WERI-Rb-1 (cell line): ENCODE measurements at regions not wholly inside any gene's neighbourhood (a gene's known extent, or its start where the extent isn't known, plus 50 kb on each side); places are given as distances from the start of the nearest gene placed in this dataset.
A peak's percentile ranks its signal among the peaks of the same experiment; 100 is the strongest.
"Not testable (repeated sequence)": the region's sequence is repeated elsewhere in the genome, so short reads cannot be mapped to it uniquely, and the experiment has no call there.

Experiments used
- DNase-seq: peaks from one replicate; pipeline ENCODE4 v3.0.0-alpha.2; 2020
- H3K27ac ChIP-seq: fragments of 250-450 bp; sonication (Bioruptor Pico); 2 replicates; pipeline ENCODE4 v1.5.1; 2020; ENCODE audit warnings: mild to moderate bottlenecking, moderate library complexity
- H3K27me3 ChIP-seq: fragments of 250-450 bp; sonication (Bioruptor Pico); 2 replicates; pipeline ENCODE4 v1.5.1; 2021; ENCODE audit warnings: mild to moderate bottlenecking, low read depth, moderate library complexity; ENCODE audit not compliant: insufficient read depth, severe bottlenecking
- H3K36me3 ChIP-seq: fragments of 250-450 bp; sonication (Bioruptor Pico); 2 replicates; pipeline ENCODE4 v1.5.1; 2020; ENCODE audit warnings: mild to moderate bottlenecking, moderate library complexity
- H3K4me3 ChIP-seq: 2 replicates; pipeline ENCODE4 v1.5.1; 2011; ENCODE audit warnings: low read depth, mild to moderate bottlenecking, control low read depth, low read length
- H3K9me3 ChIP-seq: fragments of 250-450 bp; sonication (Bioruptor Pico); 2 replicates; pipeline ENCODE4 v1.5.1; 2021; ENCODE audit warnings: mild to moderate bottlenecking, moderate library complexity; ENCODE audit not compliant: severe bottlenecking
- CTCF ChIP-seq: IDR thresholded peaks from 2 replicates; pipeline ENCODE4 v1.5.1; 2011; ENCODE audit warnings: low read depth, mild to moderate bottlenecking, control low read depth, inconsistent platforms, low read length

- Histone ChIP-seq H3K4me3 (no peak overlapping the region), H3K27me3 (no peaks in the 10 kb centered on the region), H3K27ac (no peak overlapping the region), H3K9me3 (no peaks in the 10 kb centered on the region), H3K36me3 (no peaks in the 10 kb centered on the region)
- no peak for TF ChIP-seq CTCF
- DNase-seq: no peak
These were observed 1164.7 kb downstream of the FAM181B start for GRCh38 chr11:81568918-81569317.

- no peak overlapping the region for H3K4me3 ChIP-seq
- DNase-seq: no peak
- TF ChIP-seq CTCF: no peak
These were observed 1185.5 kb downstream of the FAM181B start for GRCh38 chr11:81548123-81548522.

GRCh38 chr11:81539806-81540205 lies 1193.9 kb downstream of the FAM181B start:
- DNase-seq: peak; percentile 9
- not testable (repeated sequence) for H3K27ac ChIP-seq, H3K27me3 ChIP-seq, H3K4me3 ChIP-seq, H3K36me3 ChIP-seq, H3K9me3 ChIP-seq

More at GRCh38 chr11:81548123-81548522, 1185.5 kb downstream of the FAM181B start:
- Histone ChIP-seq H3K9me3 (no peaks in the 10 kb centered on the region), H3K36me3 (no peaks in the 10 kb centered on the region), H3K27ac (no peak overlapping the region), H3K27me3 (no peaks in the 10 kb centered on the region)

- TF ChIP-seq CTCF: no peak
- no peak for DNase-seq
- no peaks in the 10 kb centered on the region for H3K27me3 ChIP-seq
- no peaks in the 10 kb centered on the region for H3K9me3 ChIP-seq
- no peaks in the 10 kb centered on the region for H3K36me3 ChIP-seq
- no peak overlapping the region for H3K27ac ChIP-seq
- H3K4me3 ChIP-seq: no peak overlapping the region
These were observed 1218.1 kb downstream of the FAM181B start for GRCh38 chr11:81515566-81515965.

GRCh38 chr11:81497202-81497804 lies 1236.4 kb downstream of the FAM181B start:
- TF ChIP-seq CTCF: peak; percentile 57
- H3K27me3 ChIP-seq: no peaks in the 10 kb centered on the region
- H3K4me3 ChIP-seq: no peak overlapping the region
- no peaks in the 10 kb centered on the region for H3K36me3 ChIP-seq
- no peaks in the 10 kb centered on the region for H3K9me3 ChIP-seq
- no peak overlapping the region for H3K27ac ChIP-seq
- peak; percentile 31 for DNase-seq

GRCh38 chr11:81496601-81497000 lies 1237.1 kb downstream of the FAM181B start:
- Histone ChIP-seq H3K36me3 (no peaks in the 10 kb centered on the region), H3K27me3 (no peaks in the 10 kb centered on the region), H3K27ac (no peak overlapping the region), H3K4me3 (no peak overlapping the region), H3K9me3 (no peaks in the 10 kb centered on the region)
- no peak for DNase-seq
- no peak for TF ChIP-seq CTCF
